KBM-7 (cell line): ENCODE measurements at regions not wholly inside any gene's neighbourhood (a gene's known extent, or its start where the extent isn't known, plus 50 kb on each side); places are given as distances from the start of the nearest gene placed in this dataset.
"Not testable (repeated sequence)": the region's sequence is repeated elsewhere in the genome, so short reads cannot be mapped to it uniquely, and the experiment has no call there.

ENCODE experiments used
- DNase-seq: peaks from one replicate; pipeline ENCODE4 v3.0.0-alpha.2; 2015
- in situ Hi-C: fragments of 300-500 bp; cut with MboI; formaldehyde crosslinking; loops from 2 replicates; pipeline ENCODE4 v1.14.3; 2020; ENCODE audit warnings: low sequenced_read_pairs, low pct_unique_long_range_greater_than_20kb, mixed read lengths

- in situ Hi-C loops: no loop called here
- DNase-seq: no peak
Measured at GRCh38 chr10:35979116-35979515, 337.0 kb upstream of the FZD8 start.

DNA sequence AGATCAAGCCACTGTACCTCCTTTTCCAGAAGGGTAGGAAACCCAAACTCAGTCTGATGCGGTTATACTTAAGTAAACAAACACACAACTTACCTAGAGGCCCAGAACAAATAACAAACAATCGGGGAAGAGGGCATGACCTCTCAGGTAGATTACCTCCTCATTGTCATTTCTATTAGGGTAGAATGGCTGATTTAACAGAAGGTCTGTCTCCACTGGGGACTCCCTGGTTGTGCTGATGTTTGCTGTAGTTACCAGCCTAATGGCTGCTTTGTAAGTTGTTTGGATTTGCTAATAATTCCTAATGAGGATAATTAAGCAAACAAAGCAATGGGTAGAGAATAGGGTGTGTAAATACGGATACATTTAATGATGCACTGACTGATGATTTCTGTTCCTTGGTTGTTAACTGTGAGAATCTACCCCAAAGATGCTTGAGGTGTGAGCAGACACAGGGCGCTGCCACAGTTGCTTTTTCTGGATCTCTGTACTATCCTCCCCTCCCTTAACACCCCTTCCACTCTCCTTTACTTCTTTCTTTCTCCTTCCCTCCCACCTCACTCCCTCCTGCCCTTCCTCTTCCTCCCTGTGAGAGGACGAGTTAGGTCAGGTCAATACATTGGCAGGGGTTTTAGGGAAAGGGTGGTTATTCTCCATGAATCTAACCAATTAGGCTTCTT lies 332.0 kb upstream of the FZD8 start:
- in situ Hi-C loops, DNase-seq: not testable (repeated sequence)

GRCh38 chr10:35972275-35972674 lies 330.2 kb upstream of the FZD8 start:
- in situ Hi-C loops: no loop called here
- no peak for DNase-seq

GRCh38 chr10:35971397-35971796 lies 329.3 kb upstream of the FZD8 start:
- in situ Hi-C loops: no loop called here
- DNase-seq: no peak

DNA sequence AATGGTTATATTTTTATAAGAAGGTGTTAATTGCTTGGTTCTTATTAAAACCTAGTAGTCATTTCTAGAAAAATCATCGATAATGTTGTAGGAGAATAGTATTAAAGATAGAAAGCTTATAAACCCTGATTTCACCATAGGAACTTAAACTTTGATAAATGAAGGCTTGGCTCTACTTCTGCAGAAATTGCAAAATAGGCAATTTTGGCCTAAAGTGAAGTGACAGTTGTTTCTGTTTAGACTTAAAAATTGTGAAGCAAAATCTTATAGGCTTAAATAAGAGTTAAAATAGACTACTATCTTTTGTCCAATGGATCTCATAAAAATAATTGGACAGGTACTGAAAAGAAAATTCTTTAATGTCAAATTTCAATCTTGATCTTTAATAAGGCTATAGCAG lies 321.6 kb upstream of the FZD8 start:
- DNase-seq: no peak
- in situ Hi-C loops: no loop called here

GRCh38 chr10:35961501-35961900 lies 319.4 kb upstream of the FZD8 start:
- DNase-seq: no peak
- in situ Hi-C loops: no loop called here

DNA sequence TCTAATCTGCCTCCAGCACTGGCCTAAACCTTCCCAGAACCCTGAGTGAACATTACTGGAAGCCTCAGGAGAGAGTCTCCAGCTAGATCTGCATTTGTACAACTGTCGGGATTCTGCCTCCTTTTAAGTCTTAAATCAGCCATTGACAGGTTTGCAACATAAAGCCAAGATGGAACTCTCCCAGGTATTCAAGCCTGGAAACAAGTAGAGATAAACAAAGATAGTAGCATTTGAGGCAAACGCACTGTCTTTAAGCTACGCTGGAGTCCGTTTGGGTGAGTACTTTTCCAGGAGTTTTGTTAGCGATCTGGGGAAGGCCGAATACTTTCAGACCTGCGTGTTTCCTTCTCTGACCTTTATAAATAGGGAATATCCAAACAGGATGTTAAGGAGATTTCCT lies 317.2 kb upstream of the FZD8 start:
- no peak for DNase-seq
- in situ Hi-C loops: no loop called here

GRCh38 chr10:35958609-35959008 lies 316.5 kb upstream of the FZD8 start:
- in situ Hi-C loops: not testable (repeated sequence)

DNA sequence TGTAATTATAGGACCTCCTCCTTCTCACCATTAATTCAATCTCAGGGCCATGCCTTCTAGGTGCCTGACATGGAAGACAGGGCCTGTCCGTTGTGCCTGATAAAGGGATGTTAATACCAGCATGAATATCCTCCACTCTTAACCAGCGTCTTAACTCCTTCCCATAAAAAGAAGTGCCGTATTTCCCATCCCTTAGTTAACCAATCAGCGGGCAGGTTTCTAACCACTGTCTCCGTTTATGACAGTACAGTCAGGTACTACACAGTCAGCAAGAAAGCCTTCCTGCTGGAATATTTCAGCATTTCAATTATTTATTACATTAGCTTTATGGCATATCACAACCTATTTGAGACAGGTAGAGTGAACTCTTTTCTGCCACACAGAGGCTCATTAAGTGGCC lies 308.6 kb upstream of the FZD8 start:
- in situ Hi-C loops: no loop called here
- no peak for DNase-seq

More at GRCh38 chr10:35958609-35959008, 316.5 kb upstream of the FZD8 start:
- DNase-seq: not testable (repeated sequence)

GRCh38 chr10:35950226-35950625 lies 308.1 kb upstream of the FZD8 start:
- DNase-seq: no peak
- in situ Hi-C loops: no loop called here

DNA sequence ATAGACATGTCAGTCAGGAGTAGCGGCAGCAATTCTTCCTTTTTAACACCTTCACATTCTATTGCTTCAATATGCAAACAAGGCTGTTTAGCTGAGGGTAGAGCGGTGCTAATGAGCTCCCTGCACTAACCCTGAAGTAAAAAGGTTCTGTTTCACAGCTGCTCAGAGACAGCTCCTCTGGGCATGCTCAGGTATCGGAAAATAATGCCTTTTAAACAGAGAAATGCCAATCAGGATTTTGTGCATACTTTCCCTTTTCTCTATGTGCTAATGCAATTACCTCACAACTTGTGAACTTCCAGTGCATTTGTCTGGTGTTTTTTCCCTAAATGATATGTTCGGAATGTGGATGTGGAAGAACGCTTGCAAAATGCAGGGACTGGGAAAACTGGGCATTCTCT lies 307.7 kb upstream of the FZD8 start:
- no peak for DNase-seq
- in situ Hi-C loops: no loop called here

GRCh38 chr10:35946556-35946955 lies 304.5 kb upstream of the FZD8 start:
- in situ Hi-C loops: no loop called here
- DNase-seq: no peak

GRCh38 chr10:35942057-35942456 lies 300.0 kb upstream of the FZD8 start:
- in situ Hi-C loops: no loop called here
- DNase-seq: no peak

- no peak for DNase-seq
- in situ Hi-C loops: no loop called here
Measured at GRCh38 chr10:35940141-35941041, 298.3 kb upstream of the FZD8 start.

DNA sequence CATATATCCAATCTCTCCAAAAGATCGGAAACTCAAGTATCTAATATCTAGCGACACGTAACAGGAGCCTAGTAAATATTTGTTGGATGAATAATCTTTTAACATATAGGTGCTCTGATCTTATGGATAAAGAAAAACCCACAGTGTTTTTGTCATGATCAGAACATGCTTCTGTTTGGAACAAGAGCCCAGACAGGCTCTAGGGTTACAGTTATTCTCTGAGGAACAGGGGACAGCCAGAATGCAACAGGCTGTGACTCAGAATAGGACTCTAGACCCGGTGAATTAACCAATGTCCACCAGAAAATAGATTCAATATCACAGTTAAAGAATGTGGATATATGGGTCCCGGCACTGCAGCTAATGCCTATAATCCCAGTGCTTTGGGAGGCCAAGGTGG lies 296.1 kb upstream of the FZD8 start:
- DNase-seq: no peak
- in situ Hi-C loops: no loop called here

GRCh38 chr10:35937546-35937945 lies 295.4 kb upstream of the FZD8 start:
- DNase-seq: no peak
- in situ Hi-C loops: no loop called here

- in situ Hi-C loops: no loop called here
- no peak for DNase-seq
Measured at GRCh38 chr10:35934642-35934995, 292.5 kb upstream of the FZD8 start.

GRCh38 chr10:35933940-35934641 lies 292.0 kb upstream of the FZD8 start:
- in situ Hi-C loops: no loop called here
- DNase-seq: no peak

DNA sequence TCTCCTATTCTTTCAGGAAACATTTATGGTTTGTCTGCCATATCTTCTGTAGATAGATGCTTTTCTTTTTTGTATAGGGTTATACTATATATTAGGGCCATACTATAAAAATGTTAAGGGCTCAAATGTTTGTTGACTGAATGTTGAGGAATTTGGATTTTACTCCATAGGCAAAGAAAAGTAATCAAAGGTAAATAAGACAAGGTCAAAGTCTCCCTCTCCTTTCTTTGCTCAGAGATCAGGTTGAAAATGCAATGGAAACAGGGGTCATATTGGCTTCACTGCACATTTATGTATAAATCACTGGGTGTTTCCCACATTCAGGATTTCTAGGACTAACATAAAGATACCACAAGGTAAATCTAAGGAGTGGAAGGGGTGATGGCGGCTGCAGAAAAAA lies 291.4 kb upstream of the FZD8 start:
- no peak for DNase-seq
- in situ Hi-C loops: no loop called here

GRCh38 chr10:35929962-35930361 lies 287.9 kb upstream of the FZD8 start:
- DNase-seq, in situ Hi-C loops: not testable (repeated sequence)
